ENCODE measurements at regions not wholly inside any gene's neighbourhood (a gene's known extent, or its start where the extent isn't known, plus 50 kb on each side); places are given as distances from the start of the nearest gene placed in this dataset.

DNA sequence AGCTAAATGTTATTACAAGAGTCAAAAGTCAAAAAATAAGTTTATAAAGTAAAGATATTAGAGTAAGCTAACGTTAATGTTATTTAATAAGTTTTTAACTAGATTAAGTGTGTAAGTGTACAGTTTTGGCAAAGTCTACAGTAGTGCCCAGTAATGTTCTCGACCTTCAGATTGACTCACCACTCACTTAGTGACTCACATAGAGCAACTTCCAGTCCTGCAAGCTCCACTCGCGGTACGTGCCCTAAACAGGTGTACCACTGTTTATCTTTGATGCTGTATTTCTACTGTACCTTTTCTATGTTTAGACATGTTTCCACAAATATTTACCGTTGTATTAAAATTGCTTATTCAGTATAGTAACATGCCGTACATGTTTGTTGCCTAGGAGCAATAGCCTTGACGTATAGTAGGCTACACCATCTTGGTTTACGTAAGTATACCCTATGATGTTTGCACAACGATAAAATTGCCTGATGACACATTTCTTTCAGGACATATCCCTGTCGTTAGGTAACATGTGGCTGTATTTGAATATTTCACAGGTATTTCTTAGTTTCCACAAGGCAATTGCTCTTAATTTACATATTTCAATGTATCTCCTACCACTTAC, 1641.9 kb upstream of the PIK3C3 start:
- TF ChIP-seq, protein P1, sequence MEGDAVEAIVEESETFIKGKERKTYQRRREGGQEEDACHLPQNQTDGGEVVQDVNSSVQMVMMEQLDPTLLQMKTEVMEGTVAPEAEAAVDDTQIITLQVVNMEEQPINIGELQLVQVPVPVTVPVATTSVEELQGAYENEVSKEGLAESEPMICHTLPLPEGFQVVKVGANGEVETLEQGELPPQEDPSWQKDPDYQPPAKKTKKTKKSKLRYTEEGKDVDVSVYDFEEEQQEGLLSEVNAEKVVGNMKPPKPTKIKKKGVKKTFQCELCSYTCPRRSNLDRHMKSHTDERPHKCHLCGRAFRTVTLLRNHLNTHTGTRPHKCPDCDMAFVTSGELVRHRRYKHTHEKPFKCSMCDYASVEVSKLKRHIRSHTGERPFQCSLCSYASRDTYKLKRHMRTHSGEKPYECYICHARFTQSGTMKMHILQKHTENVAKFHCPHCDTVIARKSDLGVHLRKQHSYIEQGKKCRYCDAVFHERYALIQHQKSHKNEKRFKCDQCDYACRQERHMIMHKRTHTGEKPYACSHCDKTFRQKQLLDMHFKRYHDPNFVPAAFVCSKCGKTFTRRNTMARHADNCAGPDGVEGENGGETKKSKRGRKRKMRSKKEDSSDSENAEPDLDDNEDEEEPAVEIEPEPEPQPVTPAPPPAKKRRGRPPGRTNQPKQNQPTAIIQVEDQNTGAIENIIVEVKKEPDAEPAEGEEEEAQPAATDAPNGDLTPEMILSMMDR (IDR thresholded peaks at IDR 0.05), result no peak
- TF ChIP-seq POLR2A (IDR thresholded peaks at IDR 0.05), result no peak
